ENCODE measurements at regions not wholly inside any gene's neighbourhood (a gene's known extent, or its start where the extent isn't known, plus 50 kb on each side); places are given as distances from the start of the nearest gene placed in this dataset.
A peak's percentile ranks its signal among the peaks of the same experiment; 100 is the strongest.

DNA sequence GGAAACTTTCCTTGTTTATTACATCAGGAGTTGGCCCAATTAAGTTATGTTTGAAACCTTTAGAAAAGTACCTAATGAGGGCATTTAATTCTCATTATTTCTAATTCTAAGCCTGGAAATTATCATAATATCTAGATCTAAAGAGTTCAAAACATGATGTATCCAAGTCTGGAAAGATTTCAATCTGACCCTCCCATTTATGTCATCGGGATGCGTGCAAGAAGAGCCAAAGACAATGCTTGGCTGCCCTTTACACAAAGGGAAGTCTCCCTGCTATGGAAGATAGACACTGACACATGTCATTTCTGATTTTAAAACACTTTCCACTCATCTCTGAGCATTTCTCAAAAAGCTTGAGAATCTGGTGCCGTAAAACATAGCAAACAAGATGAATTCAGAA is 222.4 kb downstream of the ANTXR2 start:
- no peaks in the 10 kb centered on the region for H3K27me3 ChIP-seq (ENCODE audit: control insufficient read depth in 3 of 3, insufficient read depth in 3 of 3, low read depth in 1 of 3, low read length in 3 of 3)
- H4K91ac ChIP-seq (ENCODE audit: low read depth, low read length, poor library complexity): no peak overlapping the region
- no peak overlapping the region for H2BK15ac ChIP-seq (ENCODE audit: low read length)

DNA sequence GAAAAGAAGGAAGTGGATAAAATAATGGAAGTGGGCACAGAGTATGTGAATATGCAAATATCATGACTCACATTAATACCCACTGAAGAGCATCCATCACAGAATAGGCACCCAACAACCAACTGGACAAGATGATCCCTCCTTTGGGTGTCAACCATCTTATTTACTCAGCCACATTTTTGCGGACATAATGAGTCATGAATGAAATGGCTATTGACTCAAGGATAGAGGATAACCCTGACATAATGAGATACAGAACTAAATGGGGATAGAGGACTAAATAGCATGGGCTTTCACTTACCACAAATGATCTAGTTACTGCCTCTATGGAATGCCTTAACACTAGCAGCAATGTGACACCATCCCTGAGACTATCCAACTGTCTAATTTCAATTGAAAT is 224.7 kb downstream of the ANTXR2 start:
- no peak overlapping the region for H4K8ac ChIP-seq (ENCODE audit: low read depth, low read length)
- H3K18ac ChIP-seq (ENCODE audit: low read length): no peak overlapping the region
- no peak overlapping the region for H2BK15ac ChIP-seq (ENCODE audit: low read length)

More for the DNA sequence above, 222.4 kb downstream of the ANTXR2 start:
- H3K9me3 ChIP-seq (replicated peaks in 1 of 2; ENCODE audit: control insufficient read depth in 2 of 2, insufficient read depth in 1 of 2, low read depth in 1 of 2, low read length in 2 of 2): no peaks in the 10 kb centered on the region
- no peak overlapping the region for H2BK5ac ChIP-seq (ENCODE audit: low read length)
- no peak overlapping the region for H3K9ac ChIP-seq (ENCODE audit: low read depth, low read length, poor library complexity)
- no peak overlapping the region for H3K14ac ChIP-seq (ENCODE audit: low read length)
- no peak overlapping the region for H3K4ac ChIP-seq (ENCODE audit: low read length)
- H3K23ac ChIP-seq (ENCODE audit: low read depth, low read length, poor library complexity): no peak overlapping the region
- H3K18ac ChIP-seq (ENCODE audit: low read length): no peak overlapping the region
- no peaks in the 10 kb centered on the region for H3K4me1 ChIP-seq (ENCODE audit: control insufficient read depth in 2 of 2, insufficient read depth in 1 of 2, low read depth in 1 of 2, low read length in 2 of 2)
- H3K79me1 ChIP-seq (ENCODE audit: low read depth, low read length): no peaks in the 10 kb centered on the region
- H3K4me2 ChIP-seq (ENCODE audit: insufficient read depth, low read length, poor library complexity, severe bottlenecking): no peak overlapping the region
- no peak for DNase-seq (ENCODE audit: low spot score)
- H4K8ac ChIP-seq (ENCODE audit: low read depth, low read length): no peak overlapping the region
- peak overlapping the region; percentile 57 for H2AFZ ChIP-seq (ENCODE audit: low read length)
- no CpG with 5 or more reads among the region's 3 CpGs for WGBS, 2 donors (ENCODE audit: extremely low coverage in 2 of 2, insufficient read length in 2 of 2, insufficient replicate concordance in 1 of 2)
- no peak overlapping the region for H3K27ac ChIP-seq (replicated peaks; ENCODE audit: low read length)
- H3K36me3 ChIP-seq (replicated peaks in 1 of 2; ENCODE audit: control insufficient read depth in 2 of 2, insufficient read depth in 2 of 2, low read length in 2 of 2): no peaks in the 10 kb centered on the region
- H3K4me3 ChIP-seq (ENCODE audit: low read length in 2 of 2): no peak overlapping the region
- H2BK120ac ChIP-seq (ENCODE audit: low read depth, low read length): no peak overlapping the region
- no peak overlapping the region for H2AK5ac ChIP-seq (ENCODE audit: low read depth, low read length)
- H2BK12ac ChIP-seq (ENCODE audit: low read length): no peak overlapping the region

DNA sequence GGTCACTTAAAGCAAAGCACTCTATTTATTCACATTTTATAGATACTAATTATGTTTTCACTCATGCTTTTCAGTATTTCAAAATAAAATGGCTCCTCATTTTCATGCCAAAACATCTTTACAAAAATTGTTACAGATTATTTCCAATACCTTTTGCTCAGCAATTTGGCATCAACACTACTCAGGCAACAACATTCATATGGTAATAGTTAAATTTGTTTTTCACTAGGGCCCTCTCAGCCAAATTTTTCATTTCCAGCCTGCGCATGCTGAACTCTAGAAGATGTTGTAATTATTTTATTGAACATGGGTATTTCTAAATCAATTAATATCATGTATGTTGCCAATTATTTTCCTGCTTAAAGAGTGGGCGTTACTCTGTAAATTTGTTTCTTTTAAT is 225.6 kb downstream of the ANTXR2 start:
- Histone ChIP-seq H3K9me3 (replicated peaks in 1 of 2; ENCODE audit: control insufficient read depth in 2 of 2, insufficient read depth in 1 of 2, low read depth in 1 of 2, low read length in 2 of 2) (no peaks in the 10 kb centered on the region), H2BK120ac (ENCODE audit: low read depth, low read length) (no peak overlapping the region), H3K36me3 (replicated peaks in 1 of 2; ENCODE audit: control insufficient read depth in 2 of 2, insufficient read depth in 2 of 2, low read length in 2 of 2) (no peaks in the 10 kb centered on the region), H3K4me3 (ENCODE audit: low read length in 2 of 2) (no peak overlapping the region), H3K79me1 (ENCODE audit: low read depth, low read length) (no peaks in the 10 kb centered on the region), H4K91ac (ENCODE audit: low read depth, low read length, poor library complexity) (no peak overlapping the region), H3K4me1 (ENCODE audit: control insufficient read depth in 2 of 2, insufficient read depth in 1 of 2, low read depth in 1 of 2, low read length in 2 of 2) (no peaks in the 10 kb centered on the region), H3K14ac (ENCODE audit: low read length) (no peak overlapping the region), H3K18ac (ENCODE audit: low read length) (no peak overlapping the region), H2AK5ac (ENCODE audit: low read depth, low read length) (no peak overlapping the region), H4K8ac (ENCODE audit: low read depth, low read length) (no peak overlapping the region), H3K4ac (ENCODE audit: low read length) (no peak overlapping the region), H2BK15ac (ENCODE audit: low read length) (no peak overlapping the region), H2BK5ac (ENCODE audit: low read length) (no peak overlapping the region), H3K27me3 (ENCODE audit: control insufficient read depth in 3 of 3, insufficient read depth in 3 of 3, low read depth in 1 of 3, low read length in 3 of 3) (no peaks in the 10 kb centered on the region), H3K9ac (ENCODE audit: low read depth, low read length, poor library complexity) (no peak overlapping the region), H3K27ac (replicated peaks; ENCODE audit: low read length) (no peak overlapping the region), H2AFZ (ENCODE audit: low read length) (no peak overlapping the region), H2BK12ac (ENCODE audit: low read length) (no peak overlapping the region), H3K4me2 (ENCODE audit: insufficient read depth, low read length, poor library complexity, severe bottlenecking) (no peak overlapping the region), H3K23ac (ENCODE audit: low read depth, low read length, poor library complexity) (no peak overlapping the region)
- no CpG with 5 or more reads among the region's 2 CpGs for WGBS, 2 donors (ENCODE audit: extremely low coverage in 2 of 2, insufficient read length in 2 of 2, insufficient replicate concordance in 1 of 2)
- DNase-seq (ENCODE audit: low spot score): no peak

More for the DNA sequence above, 224.7 kb downstream of the ANTXR2 start:
- Histone ChIP-seq H3K27ac (replicated peaks; ENCODE audit: low read length) (no peak overlapping the region), H2AK5ac (ENCODE audit: low read depth, low read length) (no peak overlapping the region), H3K14ac (ENCODE audit: low read length) (no peak overlapping the region), H2AFZ (ENCODE audit: low read length) (no peak overlapping the region), H3K4me2 (ENCODE audit: insufficient read depth, low read length, poor library complexity, severe bottlenecking) (no peak overlapping the region), H4K91ac (ENCODE audit: low read depth, low read length, poor library complexity) (no peak overlapping the region), H3K9me3 (replicated peaks in 1 of 2; ENCODE audit: control insufficient read depth in 2 of 2, insufficient read depth in 1 of 2, low read depth in 1 of 2, low read length in 2 of 2) (no peaks in the 10 kb centered on the region), H3K36me3 (replicated peaks in 1 of 2; ENCODE audit: control insufficient read depth in 2 of 2, insufficient read depth in 2 of 2, low read length in 2 of 2) (no peaks in the 10 kb centered on the region), H2BK5ac (ENCODE audit: low read length) (no peak overlapping the region), H2BK120ac (ENCODE audit: low read depth, low read length) (no peak overlapping the region), H2BK12ac (ENCODE audit: low read length) (no peak overlapping the region), H3K9ac (ENCODE audit: low read depth, low read length, poor library complexity) (no peak overlapping the region), H3K23ac (ENCODE audit: low read depth, low read length, poor library complexity) (no peak overlapping the region), H3K4me1 (ENCODE audit: control insufficient read depth in 2 of 2, insufficient read depth in 1 of 2, low read depth in 1 of 2, low read length in 2 of 2) (no peaks in the 10 kb centered on the region), H3K79me1 (ENCODE audit: low read depth, low read length) (no peaks in the 10 kb centered on the region), H3K4me3 (ENCODE audit: low read length in 2 of 2) (no peak overlapping the region), H3K4ac (ENCODE audit: low read length) (no peak overlapping the region), H3K27me3 (ENCODE audit: control insufficient read depth in 3 of 3, insufficient read depth in 3 of 3, low read depth in 1 of 3, low read length in 3 of 3) (no peaks in the 10 kb centered on the region)
- DNase-seq (ENCODE audit: low spot score): no peak
- WGBS, 2 donors (ENCODE audit: extremely low coverage in 2 of 2, insufficient read length in 2 of 2, insufficient replicate concordance in 1 of 2): no CpG with 5 or more reads among the region's 1 CpG

DNA sequence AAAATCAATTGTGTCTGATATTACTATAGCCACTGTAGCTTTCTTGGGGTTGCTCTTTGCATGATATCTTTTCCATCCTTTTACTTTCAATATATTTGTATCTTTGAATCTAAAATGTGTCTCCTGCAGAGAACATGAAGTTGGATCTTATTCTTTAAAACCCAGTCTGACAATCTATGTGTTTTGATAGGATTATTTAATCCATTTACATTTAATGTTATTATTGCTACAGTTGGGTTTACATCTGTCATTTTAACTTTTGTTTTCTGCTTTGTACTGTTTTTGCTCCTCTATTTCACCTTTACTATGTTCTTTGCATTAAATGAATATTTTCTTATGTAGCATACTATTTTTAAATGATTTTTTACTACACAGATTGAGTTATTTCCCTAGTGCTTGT is 230.9 kb downstream of the ANTXR2 start:
- H2BK15ac ChIP-seq (ENCODE audit: low read length): no peak overlapping the region
- no peaks in the 10 kb centered on the region for H3K9me3 ChIP-seq (replicated peaks in 1 of 2; ENCODE audit: control insufficient read depth in 2 of 2, insufficient read depth in 1 of 2, low read depth in 1 of 2, low read length in 2 of 2)
- no peak overlapping the region for H4K8ac ChIP-seq (ENCODE audit: low read depth, low read length)
- H3K14ac ChIP-seq (ENCODE audit: low read length): no peak overlapping the region
- H3K27me3 ChIP-seq (ENCODE audit: control insufficient read depth in 3 of 3, insufficient read depth in 3 of 3, low read depth in 1 of 3, low read length in 3 of 3): no peaks in the 10 kb centered on the region
- no peak overlapping the region for H2BK5ac ChIP-seq (ENCODE audit: low read length)
- no peak overlapping the region for H3K4ac ChIP-seq (ENCODE audit: low read length)
- H2BK120ac ChIP-seq (ENCODE audit: low read depth, low read length): no peak overlapping the region
- no peak overlapping the region for H3K27ac ChIP-seq (replicated peaks; ENCODE audit: low read length)
- no peaks in the 10 kb centered on the region for H3K4me1 ChIP-seq (ENCODE audit: control insufficient read depth in 2 of 2, insufficient read depth in 1 of 2, low read depth in 1 of 2, low read length in 2 of 2)
- no peak overlapping the region for H3K18ac ChIP-seq (ENCODE audit: low read length)
- H2AK5ac ChIP-seq (ENCODE audit: low read depth, low read length): no peak overlapping the region
- DNase-seq (ENCODE audit: low spot score): no peak
- H4K91ac ChIP-seq (ENCODE audit: low read depth, low read length, poor library complexity): no peak overlapping the region
- H3K79me1 ChIP-seq (ENCODE audit: low read depth, low read length): no peaks in the 10 kb centered on the region
- H3K36me3 ChIP-seq (replicated peaks in 1 of 2; ENCODE audit: control insufficient read depth in 2 of 2, insufficient read depth in 2 of 2, low read length in 2 of 2): no peaks in the 10 kb centered on the region
- no peak overlapping the region for H2BK12ac ChIP-seq (ENCODE audit: low read length)
- no peak overlapping the region for H3K4me3 ChIP-seq (ENCODE audit: low read length in 2 of 2)
- no peak overlapping the region for H2AFZ ChIP-seq (ENCODE audit: low read length)
- no peak overlapping the region for H3K23ac ChIP-seq (ENCODE audit: low read depth, low read length, poor library complexity)
- no peak overlapping the region for H3K4me2 ChIP-seq (ENCODE audit: insufficient read depth, low read length, poor library complexity, severe bottlenecking)
- no peak overlapping the region for H3K9ac ChIP-seq (ENCODE audit: low read depth, low read length, poor library complexity)
